Activated B cell treated with CpG ODN at 0.5 μM for 24 hours (primary cell): ENCODE measurements at regions not wholly inside any gene's neighbourhood (a gene's known extent, or its start where the extent isn't known, plus 50 kb on each side); places are given as distances from the start of the nearest gene placed in this dataset.

Source experiments
- ATAC-seq: fragments of 200-7000 bp; cut with Tn5 transposase; one replicate; pipeline ENCODE4 v1.10.0; 2021; ENCODE audit warnings: low read depth, mild to moderate bottlenecking, moderate library complexity
- CTCF ChIA-PET: fragments of 350-600 bp; sonication (Branson Sonifier 250); formaldehyde crosslinking; loops from one replicate; lab custom pipeline; 2021; ENCODE audit warnings: antibody characterized with exemption; lab: Charles Lee
- POLR2A ChIA-PET: fragments of 350-600 bp; sonication (Branson Sonifier 250); formaldehyde crosslinking; loops from one replicate; lab custom pipeline; 2021; ENCODE audit warnings: antibody characterized with exemption; lab: Charles Lee
- DNase-seq: peaks from one replicate; pipeline ENCODE4 v3.0.0; 2022
- H3K27ac Mint-ChIP-seq: one replicate; pipeline ENCODE4 v1.8.0; 2020; ENCODE audit warnings: mixed read lengths
- H3K27me3 Mint-ChIP-seq: one replicate; pipeline ENCODE4 v1.8.0; 2021; ENCODE audit warnings: mixed read lengths
- H3K36me3 Mint-ChIP-seq: one replicate; pipeline ENCODE4 v1.8.0; 2021; ENCODE audit warnings: low read depth, mixed read lengths
- H3K4me1 Mint-ChIP-seq: one replicate; pipeline ENCODE4 v1.8.0; 2021; ENCODE audit warnings: mixed read lengths
- H3K4me3 Mint-ChIP-seq: one replicate; pipeline ENCODE4 v1.8.0; 2020; ENCODE audit warnings: mild to moderate bottlenecking, mixed read lengths
- H3K9me3 Mint-ChIP-seq: one replicate; pipeline ENCODE4 v1.8.0; 2020; ENCODE audit warnings: mixed read lengths
- intact Hi-C: fragments of 100-400 bp; cut with micrococcal nuclease; formaldehyde crosslinking; loops from one replicate; pipeline ENCODE4 v1.15.1; 2024
- TF ChIP-seq, protein P1 (sequence below): fragments of 200-600 bp; IDR thresholded peaks from one replicate; pipeline ENCODE4 v1.8.0; 2022; ENCODE audit warnings: antibody characterized with exemption, mild to moderate bottlenecking

DNA sequence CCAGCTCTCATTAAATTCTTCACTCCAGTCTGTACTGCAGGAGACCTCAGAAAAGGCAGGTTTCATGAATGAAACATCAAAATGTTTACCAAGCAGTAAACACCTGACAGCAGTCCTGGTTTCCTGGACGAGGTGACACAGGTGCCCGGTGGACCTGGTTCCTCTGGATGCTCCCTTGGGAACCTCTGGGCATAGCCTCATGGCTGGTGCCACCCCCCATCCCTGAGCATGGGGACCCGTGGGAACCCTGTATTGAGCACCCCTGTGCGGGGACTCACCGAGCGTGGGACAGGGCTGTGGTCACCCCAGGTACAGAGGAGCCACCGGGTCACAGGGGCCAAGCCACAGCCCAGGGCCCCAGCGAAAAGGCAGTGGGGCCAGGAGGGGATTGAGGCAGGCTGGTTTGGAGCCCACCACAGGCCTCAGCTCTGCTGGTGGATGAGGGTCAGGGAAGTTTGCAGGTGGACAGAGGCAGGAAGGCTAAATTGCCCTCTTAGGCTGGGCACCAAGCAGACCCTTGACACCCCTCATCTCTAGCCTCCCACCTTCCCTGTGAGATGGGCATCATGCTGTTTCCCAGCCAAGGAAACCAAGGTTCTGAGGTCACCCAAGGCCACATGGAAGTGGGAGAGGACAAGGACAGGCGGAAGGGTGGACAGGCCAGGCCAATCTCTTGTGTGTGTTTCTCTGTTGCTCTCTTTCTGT lies 158.4 kb downstream of the PTPRU start:
- TF ChIP-seq, protein P1, sequence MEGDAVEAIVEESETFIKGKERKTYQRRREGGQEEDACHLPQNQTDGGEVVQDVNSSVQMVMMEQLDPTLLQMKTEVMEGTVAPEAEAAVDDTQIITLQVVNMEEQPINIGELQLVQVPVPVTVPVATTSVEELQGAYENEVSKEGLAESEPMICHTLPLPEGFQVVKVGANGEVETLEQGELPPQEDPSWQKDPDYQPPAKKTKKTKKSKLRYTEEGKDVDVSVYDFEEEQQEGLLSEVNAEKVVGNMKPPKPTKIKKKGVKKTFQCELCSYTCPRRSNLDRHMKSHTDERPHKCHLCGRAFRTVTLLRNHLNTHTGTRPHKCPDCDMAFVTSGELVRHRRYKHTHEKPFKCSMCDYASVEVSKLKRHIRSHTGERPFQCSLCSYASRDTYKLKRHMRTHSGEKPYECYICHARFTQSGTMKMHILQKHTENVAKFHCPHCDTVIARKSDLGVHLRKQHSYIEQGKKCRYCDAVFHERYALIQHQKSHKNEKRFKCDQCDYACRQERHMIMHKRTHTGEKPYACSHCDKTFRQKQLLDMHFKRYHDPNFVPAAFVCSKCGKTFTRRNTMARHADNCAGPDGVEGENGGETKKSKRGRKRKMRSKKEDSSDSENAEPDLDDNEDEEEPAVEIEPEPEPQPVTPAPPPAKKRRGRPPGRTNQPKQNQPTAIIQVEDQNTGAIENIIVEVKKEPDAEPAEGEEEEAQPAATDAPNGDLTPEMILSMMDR, result no peak
- no peak overlapping the region for H3K4me3 Mint-ChIP-seq
- ATAC-seq (no peak), DNase-seq (no peak)
- intact Hi-C loops, result no loop called here
- H3K27me3 Mint-ChIP-seq, result peaks cover 9% of the 10 kb centered on the region
- no peak overlapping the region for H3K27ac Mint-ChIP-seq
- no peaks in the 10 kb centered on the region for H3K36me3 Mint-ChIP-seq
- H3K9me3 Mint-ChIP-seq, result peaks cover 6% of the 10 kb centered on the region
- H3K4me1 Mint-ChIP-seq, result no peaks in the 10 kb centered on the region
- ChIA-PET POLR2A (no interaction called here), CTCF (no interaction called here)

DNA sequence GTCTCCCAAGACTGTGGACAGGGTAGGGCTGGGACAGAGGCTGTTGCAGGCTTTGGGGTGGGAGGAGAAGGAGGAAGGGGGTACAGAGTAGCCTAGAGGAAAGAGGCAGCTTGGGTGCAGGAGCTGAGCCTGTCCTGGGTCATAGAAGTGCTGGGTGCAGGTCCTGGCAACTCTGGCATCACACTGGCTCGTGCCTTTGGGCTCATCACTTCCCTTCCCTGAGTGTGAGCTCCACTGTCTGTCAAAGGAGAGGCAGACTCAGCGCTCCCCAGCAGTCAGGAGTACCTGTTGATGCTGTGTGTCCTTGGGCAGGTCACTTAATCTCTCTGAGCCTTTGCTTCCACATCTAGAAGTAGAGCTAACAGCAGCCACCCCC lies 157.1 kb downstream of the PTPRU start:
- ChIA-PET POLR2A (no interaction called here), CTCF (no interaction called here)
- H3K9me3 Mint-ChIP-seq, result no peaks in the 10 kb centered on the region
- H3K36me3 Mint-ChIP-seq, result no peaks in the 10 kb centered on the region
- H3K27me3 Mint-ChIP-seq, result peaks cover 10% of the 10 kb centered on the region
- H3K27ac Mint-ChIP-seq, result no peak overlapping the region
- DNase-seq, result no peak
- no peak for ATAC-seq
- TF ChIP-seq, protein P1, result no peak
- no peaks in the 10 kb centered on the region for H3K4me1 Mint-ChIP-seq
- intact Hi-C loops, result no loop called here
- H3K4me3 Mint-ChIP-seq, result no peak overlapping the region

DNA sequence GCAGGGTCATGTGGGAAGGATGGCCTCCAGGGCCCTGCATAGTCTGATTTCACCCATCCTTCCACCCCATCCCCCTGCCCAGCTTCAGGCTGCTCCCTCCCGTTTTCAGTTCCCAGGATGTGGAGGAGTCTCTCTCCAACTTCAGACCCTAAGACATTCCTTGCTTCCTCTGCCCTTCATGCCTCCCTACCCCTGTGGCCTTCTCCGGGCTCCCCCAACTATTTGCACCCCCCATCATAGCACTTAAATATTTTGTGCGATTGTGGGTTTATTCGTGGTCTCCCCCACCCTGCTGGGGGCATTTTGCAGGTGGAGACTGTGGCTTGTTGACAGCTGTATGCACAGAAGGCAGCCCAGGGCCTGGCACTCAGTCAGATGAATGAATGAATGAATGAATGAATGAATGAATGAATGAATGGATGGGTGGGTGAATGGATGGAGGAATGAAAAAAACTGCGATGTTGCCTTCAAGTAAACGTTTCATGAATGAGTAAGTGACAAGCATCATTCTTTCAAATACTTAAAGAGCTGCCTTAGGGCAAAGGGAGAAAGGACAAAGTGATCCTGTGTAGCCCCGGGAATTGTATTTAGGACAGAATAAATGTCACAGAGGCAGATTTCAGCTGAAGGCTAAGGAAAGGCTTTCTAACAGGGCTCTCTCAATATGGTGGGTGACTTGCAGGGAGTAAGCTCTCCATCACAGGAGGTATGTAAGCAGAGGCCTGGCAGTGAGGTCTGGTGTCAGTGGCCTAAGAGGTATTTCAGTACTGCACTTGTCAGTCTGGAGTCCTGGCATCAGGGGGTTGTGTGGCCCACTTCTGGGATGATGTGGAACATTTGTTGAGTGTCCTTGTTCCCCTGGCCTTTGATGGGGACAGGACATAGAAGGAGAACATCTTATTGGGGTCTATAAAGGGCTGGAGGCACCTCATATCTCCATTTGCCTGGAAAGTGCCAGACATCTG lies 156.4 kb downstream of the PTPRU start:
- peaks cover 16% of the 10 kb centered on the region for H3K27me3 Mint-ChIP-seq
- POLR2A ChIA-PET, result no interaction called here
- no peak for ATAC-seq
- H3K9me3 Mint-ChIP-seq, result no peaks in the 10 kb centered on the region
- H3K27ac Mint-ChIP-seq, result no peak overlapping the region
- H3K36me3 Mint-ChIP-seq, result no peaks in the 10 kb centered on the region
- DNase-seq, result no peak
- TF ChIP-seq, protein P1, result no peak
- H3K4me1 Mint-ChIP-seq, result no peaks in the 10 kb centered on the region
- intact Hi-C loops, result no loop called here
- CTCF ChIA-PET, result no interaction called here
- no peak overlapping the region for H3K4me3 Mint-ChIP-seq

DNA sequence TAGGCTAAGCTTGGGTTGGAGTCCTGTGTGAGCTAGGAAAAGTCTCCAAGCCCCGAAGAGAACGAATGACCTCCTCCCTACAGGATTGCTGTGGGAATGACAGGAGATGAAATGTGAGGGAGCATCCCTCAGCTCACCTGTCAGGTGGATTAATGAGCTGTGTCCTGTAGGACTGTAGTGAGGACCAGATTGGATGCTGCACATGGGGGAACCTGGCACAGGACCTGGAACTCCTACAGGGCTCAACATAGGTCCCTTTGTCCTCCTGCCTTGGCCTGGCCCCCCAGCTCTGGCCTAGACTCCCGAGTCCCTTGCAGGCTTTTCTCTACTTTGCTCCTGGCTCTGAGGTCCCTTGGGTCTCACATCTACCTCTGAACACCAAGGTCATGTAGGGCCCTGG lies 155.7 kb downstream of the PTPRU start:
- intact Hi-C loops, result no loop called here
- Mint-ChIP-seq H3K4me3 (no peak overlapping the region), H3K27ac (no peak overlapping the region), H3K4me1 (no peaks in the 10 kb centered on the region), H3K27me3 (peaks cover 19% of the 10 kb centered on the region), H3K9me3 (no peaks in the 10 kb centered on the region), H3K36me3 (no peaks in the 10 kb centered on the region)
- CTCF ChIA-PET, result no interaction called here
- TF ChIP-seq, protein P1, result no peak
- no peak for ATAC-seq
- no peak for DNase-seq
- POLR2A ChIA-PET, result no interaction called here

DNA sequence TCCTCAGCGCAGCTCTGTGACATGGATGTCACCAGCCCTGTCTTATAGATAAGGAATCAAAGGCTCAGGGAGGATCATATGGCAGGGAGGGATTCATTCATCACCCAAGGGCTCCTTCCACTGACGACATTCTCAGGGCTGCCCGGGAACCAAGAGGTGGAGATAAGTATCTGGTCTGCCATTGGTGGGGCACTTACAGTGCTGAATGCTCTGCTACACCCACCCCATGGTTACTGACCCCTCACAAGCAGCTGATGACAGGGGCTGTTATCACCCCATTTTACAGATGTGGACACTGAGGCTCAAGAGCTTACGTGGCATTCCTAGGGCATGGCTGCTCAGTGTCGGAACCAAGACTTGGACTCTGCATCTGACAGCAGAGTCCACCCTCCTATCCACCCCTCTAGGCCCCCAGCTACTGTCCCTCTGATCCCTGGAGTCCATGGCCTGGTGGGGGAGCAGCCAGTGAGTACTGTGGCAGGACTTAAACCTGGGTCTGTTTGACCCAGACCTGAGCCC lies 155.1 kb downstream of the PTPRU start:
- POLR2A ChIA-PET, result no interaction called here
- Mint-ChIP-seq H3K4me1 (no peaks in the 10 kb centered on the region), H3K27ac (no peak overlapping the region), H3K9me3 (no peaks in the 10 kb centered on the region), H3K4me3 (no peak overlapping the region), H3K36me3 (no peaks in the 10 kb centered on the region), H3K27me3 (peaks cover 19% of the 10 kb centered on the region)
- TF ChIP-seq, protein P1, result no peak
- ATAC-seq, result no peak
- intact Hi-C loops, result no loop called here
- CTCF ChIA-PET, result no interaction called here
- no peak for DNase-seq
